SIG-M5 treated with dmso at 0.1 percent for 504 hours (cell line): ENCODE measurements at regions not wholly inside any gene's neighbourhood (a gene's known extent, or its start where the extent isn't known, plus 50 kb on each side); places are given as distances from the start of the nearest gene placed in this dataset.
"Not testable (repeated sequence)": the region's sequence is repeated elsewhere in the genome, so short reads cannot be mapped to it uniquely, and the experiment has no call there.

Source experiments
- DNase-seq: peaks from one replicate; lab custom pipeline; 2025; ENCODE audit not compliant: unreplicated experiment; lab: John Stamatoyannopoulos, UW

GRCh38 chr16:79845734-79846135, 245.2 kb upstream of the MAF start:
- DNase-seq: no peak

- no peak for DNase-seq
Observed at GRCh38 chr16:79845033-79845733, 244.6 kb upstream of the MAF start.

GRCh38 chr16:79844603-79845002, 244.1 kb upstream of the MAF start:
- DNase-seq: no peak

- DNase-seq: no peak
Observed at GRCh38 chr16:79843631-79844043, 243.1 kb upstream of the MAF start.

- DNase-seq: no peak
Observed at GRCh38 chr16:79843145-79843544, 242.6 kb upstream of the MAF start.

GRCh38 chr16:79842197-79842596, 241.7 kb upstream of the MAF start:
- DNase-seq: no peak

- no peak for DNase-seq
Observed at GRCh38 chr16:79839466-79840341, 239.2 kb upstream of the MAF start.

GRCh38 chr16:79838496-79839259, 238.1 kb upstream of the MAF start:
- DNase-seq: no peak

GRCh38 chr16:79836144-79836543, 235.6 kb upstream of the MAF start:
- DNase-seq: no peak

- DNase-seq: no peak
Observed at GRCh38 chr16:79835194-79835593, 234.7 kb upstream of the MAF start.

GRCh38 chr16:79834720-79835119, 234.2 kb upstream of the MAF start:
- no peak for DNase-seq

GRCh38 chr16:79834003-79834402, 233.5 kb upstream of the MAF start:
- DNase-seq: not testable (repeated sequence)

GRCh38 chr16:79833559-79833958, 233.0 kb upstream of the MAF start:
- no peak for DNase-seq

GRCh38 chr16:79826732-79827475, 226.4 kb upstream of the MAF start:
- no peak for DNase-seq

GRCh38 chr16:79825002-79825401, 224.5 kb upstream of the MAF start:
- no peak for DNase-seq

GRCh38 chr16:79823639-79824038, 223.1 kb upstream of the MAF start:
- DNase-seq: no peak

GRCh38 chr16:79821911-79822310, 221.4 kb upstream of the MAF start:
- no peak for DNase-seq

GRCh38 chr16:79816081-79816497, 215.6 kb upstream of the MAF start:
- DNase-seq: no peak

- no peak for DNase-seq
Observed at GRCh38 chr16:79815049-79815448, 214.5 kb upstream of the MAF start.

GRCh38 chr16:79814124-79814523, 213.6 kb upstream of the MAF start:
- no peak for DNase-seq

GRCh38 chr16:79811541-79811940, 211.0 kb upstream of the MAF start:
- no peak for DNase-seq
